ENCODE measurements at regions not wholly inside any gene's neighbourhood (a gene's known extent, or its start where the extent isn't known, plus 50 kb on each side); places are given as distances from the start of the nearest gene placed in this dataset.
"Not testable (repeated sequence)": the region's sequence is repeated elsewhere in the genome, so short reads cannot be mapped to it uniquely, and the experiment has no call there.

DNA sequence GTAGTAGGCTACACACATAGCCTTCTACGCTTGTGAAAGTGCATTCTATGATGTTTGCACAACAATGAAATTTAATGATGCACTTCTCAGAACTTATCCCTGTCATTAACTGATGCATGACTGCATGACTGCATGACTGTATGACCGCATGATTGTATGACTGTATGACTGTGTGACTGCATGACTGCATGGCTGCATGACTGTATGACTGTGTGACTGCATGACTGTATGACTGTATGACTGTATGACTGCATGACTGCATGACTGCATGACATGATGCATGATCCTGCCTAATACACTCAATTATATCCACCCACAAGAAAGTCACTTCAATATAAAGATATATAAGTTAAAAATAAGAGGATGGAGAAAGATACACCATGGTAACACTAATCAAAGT, 365.4 kb upstream of the FSIP2 start:
- DNase-seq (ENCODE audit: low read depth in 4 of 4, low spot score in 3 of 4), result no peak

DNA sequence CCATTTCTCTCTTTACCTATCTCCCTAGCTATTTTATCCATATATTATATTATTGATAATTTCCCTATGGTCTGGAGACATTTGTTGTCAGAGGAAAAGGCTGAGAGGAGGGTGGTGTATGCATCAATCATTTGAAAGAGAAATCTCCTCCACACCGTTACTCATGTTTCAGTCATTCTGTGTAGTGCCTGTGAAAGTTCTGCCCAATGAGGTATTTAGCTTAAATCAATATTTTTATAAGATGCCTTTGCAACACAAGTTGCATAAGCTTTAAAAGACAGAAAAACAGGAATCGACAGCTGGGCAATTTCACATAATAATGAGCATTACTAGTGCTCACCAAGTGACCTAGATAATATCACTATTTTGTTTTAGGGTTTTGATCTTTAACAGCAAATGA, 363.7 kb upstream of the FSIP2 start:
- no peak for DNase-seq (ENCODE audit: low read depth in 4 of 4, low spot score in 3 of 4)

DNA sequence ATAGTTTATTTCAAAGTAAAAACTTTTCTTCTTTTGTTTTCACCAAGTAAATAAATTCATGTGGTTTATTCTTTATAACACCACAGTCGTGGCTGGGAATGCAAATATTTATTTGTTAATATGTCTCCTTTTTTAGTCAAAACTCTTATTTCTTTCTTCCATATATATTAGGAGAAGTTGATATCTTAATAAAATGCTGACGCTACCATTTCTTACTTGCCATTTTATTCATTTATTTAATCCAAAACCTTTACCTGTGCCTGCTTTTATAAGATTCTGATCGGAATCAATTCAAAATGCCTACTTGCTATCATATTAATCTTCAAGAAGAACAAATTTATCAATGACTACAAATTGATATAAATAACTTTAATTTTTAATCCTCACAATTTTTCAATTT, 362.9 kb upstream of the FSIP2 start:
- no peak for DNase-seq (ENCODE audit: low read depth in 4 of 4, low spot score in 3 of 4)

DNA sequence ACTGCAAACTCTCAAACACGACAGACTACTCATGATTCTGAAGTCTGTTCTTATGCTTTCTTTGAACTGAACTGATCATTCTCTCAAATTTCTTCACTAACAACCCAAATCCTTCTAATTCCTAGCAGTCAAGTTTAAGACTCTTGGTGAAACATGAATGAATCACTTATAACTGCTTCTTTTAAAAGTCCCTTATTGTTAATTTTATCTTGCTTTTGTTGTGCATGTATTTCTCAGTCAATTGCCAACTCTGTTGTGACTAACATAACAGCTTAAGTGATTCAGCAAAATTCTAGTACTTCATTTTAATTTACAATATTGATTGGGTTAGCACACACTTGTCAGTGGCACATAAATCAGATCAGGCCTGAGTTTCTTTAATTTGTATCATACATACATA, 357.0 kb upstream of the FSIP2 start:
- no peak for DNase-seq (ENCODE audit: low read depth in 4 of 4, low spot score in 3 of 4)

DNA sequence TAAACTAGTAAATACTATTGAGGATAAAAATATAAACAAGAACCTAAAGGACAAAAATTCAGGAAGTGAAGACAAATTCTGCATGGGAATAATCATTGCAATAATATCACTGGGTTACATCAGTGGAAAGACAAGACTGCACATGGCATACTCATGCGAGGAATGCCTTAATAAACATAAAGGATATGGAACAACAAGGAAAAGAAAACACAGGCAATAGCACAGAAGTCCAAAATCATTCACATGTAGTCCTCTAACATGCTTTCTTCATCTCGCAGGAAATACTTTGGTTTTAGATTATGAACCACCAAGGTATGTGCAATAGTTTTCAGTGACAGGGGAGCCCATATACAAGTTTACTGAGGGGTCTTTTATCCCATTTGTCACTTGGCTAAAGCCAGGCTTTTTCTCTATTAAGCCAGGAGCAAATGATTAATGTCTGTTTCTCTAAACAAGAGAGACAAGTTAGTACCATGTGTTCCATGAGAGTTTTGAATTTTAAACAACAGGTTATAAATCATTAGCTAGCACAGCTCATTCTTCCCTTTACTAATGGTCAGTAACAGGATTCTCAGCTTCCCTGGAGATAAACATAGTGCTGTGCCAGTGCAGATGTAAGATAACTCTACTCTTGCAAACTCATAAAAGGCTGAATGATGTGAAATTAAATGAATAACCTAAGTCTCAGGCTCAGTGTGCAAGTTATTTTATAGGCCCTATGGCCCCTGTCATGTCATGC, 353.6 kb upstream of the FSIP2 start:
- DNase-seq (ENCODE audit: low read depth in 4 of 4, low spot score in 3 of 4), result no peak

DNA sequence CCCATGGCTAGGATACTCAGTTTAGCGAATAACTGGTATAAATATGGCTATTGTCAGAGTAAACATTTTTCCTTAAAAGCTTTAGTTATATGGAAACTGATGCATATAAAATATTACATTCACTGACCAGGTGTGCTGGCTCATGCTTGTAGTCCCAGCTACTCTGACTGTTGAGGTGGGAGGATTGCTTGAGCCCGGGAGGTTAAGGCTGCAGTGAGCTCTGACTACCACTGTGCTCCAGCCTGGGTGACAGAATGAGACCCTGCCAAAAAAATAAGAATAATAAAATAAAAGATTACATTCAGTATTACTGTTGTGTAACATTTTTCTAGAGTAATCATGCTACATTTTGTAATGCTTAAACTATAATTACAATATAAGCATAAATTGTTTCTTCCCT, 350.4 kb upstream of the FSIP2 start:
- no peak for DNase-seq (ENCODE audit: low read depth in 4 of 4, low spot score in 3 of 4)

DNA sequence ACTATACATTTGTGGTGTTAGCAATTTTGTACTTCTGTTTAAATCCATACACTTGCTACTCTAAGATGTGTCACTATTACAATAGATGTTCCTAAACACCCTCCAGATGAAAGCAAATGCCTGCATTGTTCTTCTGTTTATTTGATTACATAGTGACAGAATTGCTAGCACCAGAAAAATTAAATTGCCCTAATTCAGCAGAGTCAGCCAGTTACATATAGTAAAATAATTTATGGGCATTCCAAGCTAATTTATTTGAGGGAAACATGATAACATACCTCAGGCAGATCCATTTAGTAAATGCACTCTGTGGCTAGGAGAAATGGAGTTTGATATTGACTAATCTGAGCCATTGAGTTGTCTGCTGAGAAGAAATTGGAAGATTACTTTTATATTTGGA, 347.1 kb upstream of the FSIP2 start:
- no peak for DNase-seq (ENCODE audit: low read depth in 4 of 4, low spot score in 3 of 4)

DNA sequence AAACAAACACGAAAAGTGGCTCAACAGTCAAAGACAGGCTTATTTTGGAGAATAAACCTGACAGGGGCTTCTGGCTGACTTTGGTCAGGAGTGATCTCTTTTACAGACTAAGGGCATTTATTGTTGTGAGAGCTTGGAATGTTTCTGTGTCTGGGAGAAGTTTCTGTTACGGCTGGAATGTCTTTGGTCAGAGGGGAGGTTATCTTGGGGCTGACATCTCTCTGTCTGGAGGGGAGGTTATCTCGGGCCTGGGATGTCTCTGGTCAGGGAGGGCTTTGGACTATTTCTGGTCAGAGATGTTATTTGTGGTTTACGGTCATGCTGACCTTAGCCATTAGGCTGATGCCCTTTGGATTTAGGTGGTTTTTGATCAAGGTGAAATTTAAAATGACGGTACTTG, 345.5 kb upstream of the FSIP2 start:
- no peak for DNase-seq (ENCODE audit: low read depth in 4 of 4, low spot score in 3 of 4)

DNA sequence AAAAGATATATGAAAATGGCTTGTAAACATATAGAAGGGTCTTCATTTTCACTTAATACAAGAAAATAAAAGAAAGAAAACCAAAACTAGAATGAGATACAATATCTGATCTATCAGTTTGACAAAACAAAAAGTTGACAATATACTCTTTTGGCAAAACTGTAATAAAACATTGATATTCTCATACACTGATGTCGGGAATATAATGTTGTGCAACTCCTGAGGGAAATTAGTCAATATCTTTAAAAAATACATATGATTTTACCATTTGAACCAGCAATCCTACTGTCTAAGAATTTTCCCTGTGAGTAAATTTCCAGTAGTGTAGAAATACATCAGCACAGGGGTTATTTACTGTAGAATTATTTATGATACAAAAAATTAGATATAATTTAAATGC, 336.1 kb upstream of the FSIP2 start:
- no peak for DNase-seq (ENCODE audit: low read depth in 4 of 4, low spot score in 3 of 4)

DNA sequence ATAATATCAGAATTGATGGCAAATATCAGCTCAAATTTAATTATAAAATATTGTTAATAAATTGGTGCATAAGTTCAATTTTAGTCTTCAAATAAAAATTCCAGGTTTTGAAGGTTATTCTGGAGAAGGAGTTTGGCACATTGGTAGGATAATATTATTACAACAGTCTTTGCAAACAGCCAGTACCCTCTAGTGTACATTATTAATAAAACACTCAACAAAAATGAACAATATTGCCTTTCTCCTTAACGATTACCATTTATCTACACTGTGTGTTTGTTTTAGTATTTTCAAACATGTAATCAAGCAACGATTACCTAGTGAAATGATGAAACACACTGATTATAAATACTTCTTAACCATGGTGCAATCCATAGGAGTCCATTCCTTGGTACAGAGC, 334.0 kb upstream of the FSIP2 start:
- DNase-seq (ENCODE audit: low read depth in 4 of 4, low spot score in 3 of 4), result no peak

DNA sequence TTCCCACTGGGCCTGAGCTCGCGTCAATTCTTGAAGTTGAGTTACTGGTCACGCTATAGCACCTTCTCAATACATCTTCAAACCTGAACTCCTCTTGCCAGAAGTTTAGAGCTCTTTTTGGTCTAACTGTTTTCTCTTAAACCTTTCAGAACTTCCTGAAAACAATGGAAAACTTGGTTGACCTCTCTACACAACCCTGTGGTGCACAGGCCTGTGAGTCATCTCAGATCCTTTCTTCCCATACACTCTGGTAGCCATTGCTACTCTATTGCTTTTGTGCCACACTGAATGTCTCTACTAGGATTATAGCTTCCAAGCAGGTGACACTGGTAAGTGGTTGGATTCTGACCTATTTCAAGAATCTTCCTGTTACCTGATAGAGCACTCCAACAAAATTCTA, 321.5 kb upstream of the FSIP2 start:
- DNase-seq (ENCODE audit: low read depth in 4 of 4, low spot score in 3 of 4), result no peak

DNA sequence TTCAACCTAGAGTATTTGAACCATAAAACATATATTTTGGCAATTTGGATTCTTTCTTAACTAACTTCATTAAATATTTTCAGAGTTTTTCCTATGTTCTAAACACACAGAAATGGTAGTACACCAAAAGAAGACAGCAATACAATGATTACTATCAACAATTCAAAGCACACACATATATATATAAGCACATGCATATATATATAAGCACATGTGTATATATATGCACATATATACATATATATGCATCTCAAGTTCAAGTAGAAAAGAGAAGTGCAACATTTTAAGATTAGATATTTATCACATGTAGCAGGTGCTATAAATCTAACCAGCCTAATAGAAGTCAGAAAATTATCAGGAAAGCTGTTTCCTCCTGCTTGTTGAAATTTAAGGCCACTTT, 320.9 kb upstream of the FSIP2 start:
- DNase-seq (ENCODE audit: low read depth in 4 of 4, low spot score in 3 of 4), result no peak

DNA sequence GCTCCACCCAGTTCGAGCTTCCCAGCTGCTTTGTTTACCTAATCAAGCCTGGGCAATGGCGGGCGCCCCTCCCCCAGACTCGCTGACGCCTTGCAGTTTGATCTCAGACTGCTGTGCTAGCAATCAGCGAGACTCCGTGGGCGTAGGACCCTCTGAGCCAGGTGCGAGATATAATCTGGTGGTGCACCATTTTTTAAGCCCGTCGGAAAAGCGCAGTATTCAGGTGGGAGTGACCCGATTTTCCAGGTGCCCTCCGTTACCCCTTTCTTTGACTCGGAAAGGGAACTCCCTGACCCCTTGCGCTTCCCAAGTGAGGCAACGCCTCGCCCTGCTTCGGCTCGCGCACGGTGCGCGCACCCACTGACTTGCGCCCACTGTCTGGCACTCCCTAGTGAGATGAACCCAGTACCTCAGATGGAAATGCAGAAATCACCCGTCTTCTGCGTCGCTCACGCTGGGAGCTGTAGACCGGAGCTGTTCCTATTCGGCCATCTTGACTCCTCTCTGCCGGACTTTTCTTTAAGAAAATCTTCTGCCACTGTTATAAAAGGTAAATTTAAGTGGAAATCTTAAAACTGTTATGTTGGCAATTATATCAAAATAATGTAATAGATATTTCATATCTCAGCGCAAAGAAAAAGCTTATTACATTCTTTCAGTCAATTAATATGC, 313.5 kb upstream of the FSIP2 start:
- not testable (repeated sequence) for DNase-seq (ENCODE audit: low read depth in 4 of 4, low spot score in 3 of 4)

DNA sequence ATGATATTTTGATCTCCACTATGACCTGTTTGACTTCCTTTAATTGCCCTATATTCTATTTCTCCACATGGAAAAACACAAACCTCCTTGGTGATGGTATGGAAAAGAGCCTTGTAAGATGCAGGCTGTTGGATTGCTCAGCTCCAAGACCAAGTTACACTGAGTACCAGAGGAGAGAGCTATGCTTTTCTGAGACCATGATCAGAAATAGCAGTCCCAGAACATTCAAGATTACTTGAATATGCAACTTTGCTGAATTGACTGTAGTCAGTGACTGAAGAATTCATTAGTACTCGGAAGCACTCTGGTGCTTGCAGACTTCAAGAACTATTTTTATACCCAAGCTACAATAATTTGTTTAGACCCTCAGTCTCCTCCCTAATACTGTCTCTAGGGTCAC, 310.6 kb upstream of the FSIP2 start:
- no peak for DNase-seq (ENCODE audit: low read depth in 4 of 4, low spot score in 3 of 4)

DNA sequence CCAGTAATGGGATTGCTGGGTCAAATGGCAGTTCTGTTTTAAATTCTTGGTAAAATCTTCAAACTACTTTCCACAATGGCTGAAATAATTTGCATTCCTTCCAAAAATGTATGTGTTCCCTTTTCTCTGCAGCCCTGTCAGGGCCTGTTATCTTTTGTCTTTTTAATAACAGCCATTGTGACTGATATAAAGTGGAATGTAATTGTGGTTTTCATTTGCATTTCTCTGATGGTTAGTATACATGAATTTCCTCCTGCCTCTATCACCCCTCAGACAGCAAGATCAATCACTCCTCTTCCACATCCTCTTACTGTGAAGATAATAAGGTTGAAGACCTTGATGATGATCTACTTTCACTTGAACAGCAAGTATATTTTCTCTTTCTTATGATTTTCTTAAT, 304.8 kb upstream of the FSIP2 start:
- no peak for DNase-seq (ENCODE audit: low read depth in 4 of 4, low spot score in 3 of 4)

DNA sequence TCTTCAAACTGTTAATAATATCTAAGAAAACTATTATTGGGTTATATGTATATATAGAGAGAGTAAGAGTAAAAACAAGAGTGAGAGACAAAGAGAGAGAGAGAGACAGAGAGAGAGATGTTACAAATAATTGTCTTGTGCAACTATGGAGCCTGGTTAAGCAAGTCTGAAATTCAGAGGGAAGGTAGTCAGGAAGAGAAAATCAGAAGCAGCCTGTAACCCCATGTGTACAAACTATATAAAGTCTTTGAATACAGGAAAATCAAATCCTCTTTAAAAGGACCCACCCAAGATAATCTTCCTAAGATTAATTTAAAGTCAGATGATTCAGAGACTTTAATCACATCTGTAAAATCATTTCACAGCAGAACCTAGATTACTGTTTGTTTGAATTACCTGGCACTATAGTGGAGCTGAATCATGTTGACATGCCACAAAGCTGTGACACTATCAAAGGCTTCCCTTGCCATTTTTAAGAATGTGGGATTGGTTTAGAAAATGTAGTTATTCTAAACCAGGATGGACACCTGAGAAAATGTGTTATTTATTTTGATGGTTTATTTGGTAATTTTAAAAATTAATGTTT, 301.7 kb upstream of the FSIP2 start:
- no peak for DNase-seq (ENCODE audit: low read depth in 4 of 4, low spot score in 3 of 4)

DNA sequence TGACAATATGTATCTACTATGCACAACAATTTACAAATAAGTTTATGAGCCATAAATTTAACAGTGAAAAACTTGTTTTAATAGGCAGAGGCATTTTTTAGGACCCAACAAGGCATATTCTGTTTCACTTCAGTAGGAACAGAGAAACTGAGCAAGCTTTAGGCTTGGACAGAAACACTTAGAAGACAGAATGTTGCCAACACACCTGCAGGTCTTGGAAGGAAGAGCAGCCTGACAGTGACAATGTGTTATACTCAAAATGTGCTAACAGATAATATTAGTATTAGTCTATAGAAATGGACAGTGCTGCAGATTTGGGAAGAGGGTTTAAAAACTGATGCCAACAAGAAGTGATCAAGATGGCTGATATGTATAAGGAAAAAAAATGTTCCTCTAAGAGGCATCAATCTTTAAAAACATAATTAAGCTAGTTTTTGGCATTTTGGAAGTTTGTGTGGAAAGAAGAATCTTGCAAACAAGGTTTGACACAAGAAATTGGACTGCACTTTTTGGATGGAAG, 297.1 kb upstream of the FSIP2 start:
- no peak for DNase-seq (ENCODE audit: low read depth in 4 of 4, low spot score in 3 of 4)

DNA sequence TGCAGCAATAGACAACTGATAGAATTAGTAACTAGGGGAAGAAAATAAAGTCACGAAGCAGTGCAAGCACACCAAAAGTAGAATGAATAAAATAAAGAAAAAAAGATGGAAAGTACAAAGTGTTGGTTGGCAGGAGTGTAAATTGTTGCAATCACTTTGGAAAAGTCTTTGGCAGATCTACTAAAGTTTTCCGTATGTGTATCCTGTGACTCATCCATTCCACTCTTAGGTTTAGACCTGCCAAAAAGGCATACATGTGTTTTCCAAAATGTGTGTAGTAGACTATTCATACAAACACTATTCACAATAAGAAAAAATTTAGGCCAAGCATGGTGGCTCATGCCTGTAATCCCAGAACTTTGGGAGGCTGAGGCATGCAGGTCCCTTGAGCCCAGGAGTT, 282.1 kb upstream of the FSIP2 start:
- no peak for DNase-seq (ENCODE audit: low read depth in 4 of 4, low spot score in 3 of 4)

DNA sequence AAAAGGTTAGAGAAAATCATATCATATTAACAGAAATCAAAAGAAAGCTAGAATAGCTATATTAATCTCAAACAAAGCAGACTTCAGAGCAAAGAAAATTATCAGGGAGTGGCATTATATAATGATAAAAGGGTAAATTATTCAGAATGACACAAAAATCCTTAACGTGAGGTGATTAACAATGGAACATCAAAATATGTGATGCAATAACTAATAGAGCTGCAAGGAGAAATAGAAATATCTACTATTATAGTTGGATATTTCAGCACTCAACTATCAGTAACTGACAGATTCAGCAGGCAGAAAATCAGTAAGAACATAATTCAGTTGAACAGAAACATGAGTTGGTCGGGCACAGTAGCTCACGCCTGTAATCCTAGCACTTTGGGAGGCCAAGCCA, 275.1 kb upstream of the FSIP2 start:
- no peak for DNase-seq (ENCODE audit: low read depth in 4 of 4, low spot score in 3 of 4)

DNA sequence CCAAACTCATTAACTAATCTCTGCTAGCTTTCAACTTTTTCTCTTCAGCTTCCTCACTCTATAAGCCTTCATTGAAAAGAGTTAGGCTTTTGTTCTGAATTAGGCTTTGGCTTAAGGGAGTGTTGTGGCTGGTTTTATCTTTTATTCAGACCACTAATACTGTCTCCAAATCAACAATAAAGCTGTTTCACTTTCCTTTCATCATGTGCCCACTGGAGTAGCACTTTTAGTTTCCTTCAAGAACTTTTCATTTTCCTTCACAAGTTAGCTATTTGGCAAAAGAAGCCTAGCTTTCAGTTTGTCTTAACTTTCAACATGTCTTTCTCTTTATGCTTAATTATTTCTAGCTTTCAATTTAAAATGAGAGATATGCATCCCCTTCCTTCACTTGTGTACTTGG, 271.7 kb upstream of the FSIP2 start:
- no peak for DNase-seq (ENCODE audit: low read depth in 4 of 4, low spot score in 3 of 4)

DNA sequence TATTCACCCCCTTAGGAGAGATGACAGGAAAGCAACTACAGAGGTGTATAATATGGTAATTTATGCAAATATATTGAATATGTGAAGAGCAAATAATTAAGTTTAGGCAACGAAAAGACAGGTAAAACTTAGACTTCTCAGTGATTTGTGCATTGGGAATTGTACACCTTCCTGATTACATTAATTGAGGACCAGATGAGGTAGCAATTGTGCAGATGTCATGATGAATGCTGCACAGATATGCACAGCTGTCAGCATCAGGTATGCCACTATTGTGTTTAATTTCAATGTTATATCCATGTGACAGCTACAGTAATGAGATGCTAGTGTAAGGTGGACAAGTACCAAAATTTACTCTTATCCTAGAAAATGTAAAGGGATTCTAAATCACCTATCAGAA, 267.2 kb upstream of the FSIP2 start:
- DNase-seq (ENCODE audit: low read depth in 4 of 4, low spot score in 3 of 4), result no peak

DNA sequence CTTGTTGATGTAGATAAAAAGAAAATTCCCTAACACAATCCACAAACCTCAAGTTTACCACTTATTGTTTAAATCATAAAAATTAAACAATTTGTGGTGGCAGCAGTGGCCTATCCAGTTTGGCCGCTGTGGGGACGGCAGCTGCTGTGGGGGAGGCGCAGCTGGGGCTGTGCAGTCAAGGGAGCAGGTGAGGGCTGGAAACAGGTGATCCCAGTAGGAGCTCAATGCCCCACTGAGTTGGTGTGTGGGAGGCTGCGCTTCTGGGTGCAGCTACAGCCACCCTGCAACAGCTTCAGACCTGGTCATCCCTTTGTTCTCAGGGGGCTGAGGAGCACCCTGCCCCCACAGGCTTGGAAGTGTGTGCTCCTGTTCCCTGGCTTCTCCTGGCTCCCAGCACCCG, 266.0 kb upstream of the FSIP2 start:
- DNase-seq (ENCODE audit: low read depth in 4 of 4, low spot score in 3 of 4), result no peak

Measured in right renal pelvis (tissue), 4 donors.